ENCODE measurements at regions not wholly inside any gene's neighbourhood (a gene's known extent, or its start where the extent isn't known, plus 50 kb on each side); places are given as distances from the start of the nearest gene placed in this dataset.

DNA sequence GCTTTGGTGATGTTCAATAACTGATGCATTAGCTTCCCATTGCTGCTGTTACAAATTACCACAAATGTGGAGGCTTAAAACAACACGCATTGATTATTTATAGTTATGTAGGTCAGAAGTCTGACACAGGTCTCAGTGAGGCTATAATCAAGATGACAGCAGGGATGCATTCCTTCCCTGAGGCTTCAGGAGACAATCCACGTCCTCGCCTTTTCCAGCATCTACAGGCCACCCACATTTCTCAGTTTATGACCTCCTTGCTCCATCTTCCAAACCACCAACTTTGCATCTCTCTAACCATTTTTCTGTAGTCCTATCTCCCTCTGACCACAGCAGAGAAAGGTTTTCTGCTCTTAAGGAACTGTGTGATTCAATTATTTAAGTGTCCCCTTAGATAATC is 92.5 kb downstream of the GASK1B start:
- H3K9me3 ChIP-seq = no peaks in the 10 kb centered on the region
- no peak for DNase-seq
- intact Hi-C loops (cut with DNase I; ENCODE audit: low total_unique reads) = no loop called here
- peak overlapping the region in 1 of 2 donors; percentile 50 for H3K27ac ChIP-seq
- H3K36me3 ChIP-seq (ENCODE audit: low read depth, missing control alignments) = no peaks in the 10 kb centered on the region
- peaks cover 8% of the 10 kb centered on the region for H3K4me1 ChIP-seq
- TF ChIP-seq, protein P1, sequence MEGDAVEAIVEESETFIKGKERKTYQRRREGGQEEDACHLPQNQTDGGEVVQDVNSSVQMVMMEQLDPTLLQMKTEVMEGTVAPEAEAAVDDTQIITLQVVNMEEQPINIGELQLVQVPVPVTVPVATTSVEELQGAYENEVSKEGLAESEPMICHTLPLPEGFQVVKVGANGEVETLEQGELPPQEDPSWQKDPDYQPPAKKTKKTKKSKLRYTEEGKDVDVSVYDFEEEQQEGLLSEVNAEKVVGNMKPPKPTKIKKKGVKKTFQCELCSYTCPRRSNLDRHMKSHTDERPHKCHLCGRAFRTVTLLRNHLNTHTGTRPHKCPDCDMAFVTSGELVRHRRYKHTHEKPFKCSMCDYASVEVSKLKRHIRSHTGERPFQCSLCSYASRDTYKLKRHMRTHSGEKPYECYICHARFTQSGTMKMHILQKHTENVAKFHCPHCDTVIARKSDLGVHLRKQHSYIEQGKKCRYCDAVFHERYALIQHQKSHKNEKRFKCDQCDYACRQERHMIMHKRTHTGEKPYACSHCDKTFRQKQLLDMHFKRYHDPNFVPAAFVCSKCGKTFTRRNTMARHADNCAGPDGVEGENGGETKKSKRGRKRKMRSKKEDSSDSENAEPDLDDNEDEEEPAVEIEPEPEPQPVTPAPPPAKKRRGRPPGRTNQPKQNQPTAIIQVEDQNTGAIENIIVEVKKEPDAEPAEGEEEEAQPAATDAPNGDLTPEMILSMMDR (IDR thresholded peaks at IDR 0.05) = no peak
- TF ChIP-seq POLR2A (IDR thresholded peaks at IDR 0.05) = no peak
- no peaks in the 10 kb centered on the region for H3K27me3 ChIP-seq
- H3K4me3 ChIP-seq = no peak overlapping the region
- WGBS, 2 donors = 43 to 52% methylated on average over 3 of the region's 3 CpGs

DNA sequence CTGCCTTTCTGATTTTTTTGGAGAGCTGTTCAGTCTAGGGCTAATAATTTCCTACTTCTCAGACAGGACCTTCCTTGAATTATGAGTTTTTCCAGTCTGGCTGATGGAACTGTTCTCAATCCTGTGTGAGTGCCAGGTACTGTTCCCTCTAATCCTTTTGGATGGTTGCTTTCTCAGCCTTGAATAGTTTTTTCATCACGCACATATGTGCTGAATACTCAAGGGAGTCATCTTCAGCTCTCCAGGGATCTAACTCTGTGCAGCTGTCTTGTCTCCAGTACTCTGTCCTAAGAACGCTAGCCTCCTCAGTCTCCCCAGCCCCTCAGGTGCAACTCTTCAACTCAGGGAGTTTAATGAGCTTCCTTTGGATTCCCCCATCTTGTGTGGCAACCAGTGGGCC is 93.2 kb downstream of the GASK1B start:
- Histone ChIP-seq H3K4me3 (no peak overlapping the region), H3K9me3 (no peaks in the 10 kb centered on the region), H3K27ac (peak overlapping the region; percentile 31 to 50), H3K4me1 (peaks cover 8% of the 10 kb centered on the region), H3K27me3 (no peaks in the 10 kb centered on the region), H3K36me3 (ENCODE audit: low read depth, missing control alignments) (no peaks in the 10 kb centered on the region)
- no peak for TF ChIP-seq POLR2A (IDR thresholded peaks at IDR 0.05)
- TF ChIP-seq, protein P1 (IDR thresholded peaks at IDR 0.05) = no peak
- DNase-seq = peak; percentile 25
- WGBS, 2 donors = 40% methylated on average over 2 of the region's 2 CpGs
- intact Hi-C loops (cut with DNase I; ENCODE audit: low total_unique reads) = no loop called here

DNA sequence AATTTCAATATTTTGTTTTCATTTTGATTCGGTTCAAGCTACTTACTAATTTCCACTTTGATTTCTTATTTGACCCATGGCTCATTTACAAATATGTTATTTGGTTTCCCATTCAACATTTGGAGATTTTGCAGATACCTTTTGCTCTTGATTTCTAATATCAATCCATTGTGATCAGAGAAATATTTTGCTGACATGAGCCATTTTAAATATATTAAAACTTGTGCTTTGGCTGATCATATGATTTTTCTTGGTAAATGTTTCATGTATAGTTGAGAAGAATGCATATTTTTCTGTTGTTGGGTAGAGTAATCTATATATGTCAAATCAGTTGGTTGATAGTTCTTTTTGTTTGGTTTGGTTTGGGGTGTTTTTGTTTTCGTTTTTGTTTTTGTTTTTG is 95.0 kb downstream of the GASK1B start:
- H3K4me1 ChIP-seq = peaks cover 8% of the 10 kb centered on the region
- H3K4me3 ChIP-seq = peak overlapping the region in 1 of 2 donors; percentile 8
- H3K27me3 ChIP-seq = no peaks in the 10 kb centered on the region
- WGBS, 2 donors = 84 to 85% methylated on average over 2 of the region's 2 CpGs
- no peak for TF ChIP-seq POLR2A (IDR thresholded peaks at IDR 0.05)
- TF ChIP-seq, protein P1 (IDR thresholded peaks at IDR 0.05) = no peak
- no peaks in the 10 kb centered on the region for H3K9me3 ChIP-seq
- intact Hi-C loops (cut with DNase I; ENCODE audit: low total_unique reads) = no loop called here
- no peak for DNase-seq
- H3K27ac ChIP-seq = no peak overlapping the region
- H3K36me3 ChIP-seq (ENCODE audit: low read depth, missing control alignments) = no peaks in the 10 kb centered on the region

DNA sequence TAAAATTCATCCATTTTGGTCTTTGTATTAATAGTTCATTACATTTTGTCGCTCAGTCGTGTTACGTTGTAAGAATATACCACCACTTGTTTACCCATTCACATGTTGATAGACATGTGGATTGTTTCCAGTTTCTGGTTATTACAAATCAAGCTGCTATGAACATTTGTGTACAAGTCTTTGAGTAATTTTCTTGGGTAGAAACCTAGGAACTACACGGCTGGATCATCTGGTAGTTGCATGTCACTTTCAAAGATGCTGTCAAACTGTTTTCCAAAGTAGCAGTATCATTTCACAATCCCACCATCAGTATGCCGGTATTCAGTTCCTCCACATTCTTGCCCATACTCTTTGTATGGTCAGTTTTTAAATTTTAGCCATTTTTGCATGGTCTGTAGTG is 98.0 kb downstream of the GASK1B start:
- Histone ChIP-seq H3K4me3 (no peak overlapping the region), H3K27me3 (no peaks in the 10 kb centered on the region), H3K4me1 (peaks cover 3% of the 10 kb centered on the region), H3K27ac (no peak overlapping the region), H3K9me3 (no peaks in the 10 kb centered on the region), H3K36me3 (ENCODE audit: low read depth, missing control alignments) (no peaks in the 10 kb centered on the region)
- no peak for DNase-seq
- intact Hi-C loops (cut with DNase I; ENCODE audit: low total_unique reads) = no loop called here
- 96% methylated on average over 5 of the region's 5 CpGs for WGBS, 2 donors
- TF ChIP-seq, protein P1 (IDR thresholded peaks at IDR 0.05) = no peak
- TF ChIP-seq POLR2A (IDR thresholded peaks at IDR 0.05) = no peak

DNA sequence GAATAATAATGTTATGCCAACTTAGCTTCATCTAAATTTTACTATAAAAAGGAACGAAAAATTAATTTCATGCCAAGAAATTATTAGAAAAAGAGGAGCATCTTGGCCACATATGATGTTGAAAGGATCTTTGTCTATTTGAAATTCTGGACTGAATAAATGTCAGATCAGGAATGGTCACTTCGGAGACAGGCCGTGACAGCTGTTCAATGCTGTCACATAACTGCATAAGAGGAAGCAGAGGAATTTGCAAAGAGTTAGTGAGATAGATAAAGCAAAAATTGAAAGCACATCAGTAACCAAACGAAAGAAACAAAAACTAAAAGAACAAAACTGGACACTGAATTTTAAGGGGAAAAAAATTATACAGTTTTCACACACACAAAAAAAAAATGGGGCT is 100.9 kb downstream of the GASK1B start:
- intact Hi-C loops (cut with DNase I; ENCODE audit: low total_unique reads) = no loop called here
- TF ChIP-seq, protein P1 (IDR thresholded peaks at IDR 0.05) = no peak
- WGBS, 2 donors = 80 to 82% methylated on average over 4 of the region's 4 CpGs

More for the DNA sequence above, 100.9 kb downstream of the GASK1B start:
- H3K27ac ChIP-seq = no peak overlapping the region
- no peak overlapping the region for H3K4me3 ChIP-seq
- no peaks in the 10 kb centered on the region for H3K36me3 ChIP-seq (ENCODE audit: low read depth, missing control alignments)
- DNase-seq = no peak
- no peaks in the 10 kb centered on the region for H3K9me3 ChIP-seq
- H3K4me1 ChIP-seq = peaks cover 3% of the 10 kb centered on the region
- H3K27me3 ChIP-seq = no peaks in the 10 kb centered on the region

All from testis (tissue), 2 donors.